Stimulated activated CD8-positive, alpha-beta memory T cell treated with anti-CD3 and anti-CD28 coated beads, Interleukin-4, amount 100 ng/mL, for 24 hours (primary cell): ENCODE measurements at regions not wholly inside any gene's neighbourhood (a gene's known extent, or its start where the extent isn't known, plus 50 kb on each side); places are given as distances from the start of the nearest gene placed in this dataset.
"Not testable (repeated sequence)": the region's sequence is repeated elsewhere in the genome, so short reads cannot be mapped to it uniquely, and the experiment has no call there.

Experiments
- DNase-seq: peaks from one replicate; pipeline ENCODE4 v3.0.0-alpha.2; 2020; ENCODE audit warnings: low read depth

DNA sequence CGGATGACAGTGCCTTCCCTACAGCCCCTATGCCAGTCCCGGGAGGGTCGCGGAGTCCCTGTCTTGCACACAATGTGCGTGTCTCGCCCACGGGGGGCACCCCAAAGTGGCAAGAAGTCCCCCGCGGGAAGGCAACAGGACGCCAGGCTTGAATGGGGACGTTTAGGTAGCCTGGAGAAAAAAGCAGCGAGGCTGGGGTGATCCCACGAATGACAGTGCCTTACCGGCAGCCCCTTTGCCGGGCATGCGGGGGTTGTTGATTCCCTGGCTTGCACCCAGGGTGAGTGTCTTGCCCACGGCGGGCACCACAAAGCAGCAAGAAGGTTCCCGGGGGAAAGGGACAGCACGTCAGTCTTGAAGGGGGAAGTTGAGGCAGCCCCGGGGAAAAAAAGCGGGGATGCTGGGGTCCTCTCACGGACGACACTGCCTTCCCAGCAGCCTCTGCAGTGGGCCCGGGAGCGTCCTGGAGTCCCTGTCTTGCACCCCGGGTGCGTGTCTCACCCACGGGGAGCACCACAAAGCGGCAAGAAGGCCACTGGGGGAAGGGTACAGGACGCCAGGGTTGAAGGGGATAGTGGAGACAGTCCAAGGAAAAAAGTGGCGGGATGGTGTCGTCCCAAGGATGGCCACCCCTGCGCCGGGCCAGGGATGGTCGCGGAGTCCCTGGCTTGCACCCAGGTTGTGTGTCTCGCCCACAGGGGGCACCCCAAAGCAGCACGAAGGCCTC lies 156.8 kb upstream of the ALG10B start:
- DNase-seq = no peak

GRCh38 chr12:38160318-38161122 lies 156.1 kb upstream of the ALG10B start:
- no peak for DNase-seq

DNA sequence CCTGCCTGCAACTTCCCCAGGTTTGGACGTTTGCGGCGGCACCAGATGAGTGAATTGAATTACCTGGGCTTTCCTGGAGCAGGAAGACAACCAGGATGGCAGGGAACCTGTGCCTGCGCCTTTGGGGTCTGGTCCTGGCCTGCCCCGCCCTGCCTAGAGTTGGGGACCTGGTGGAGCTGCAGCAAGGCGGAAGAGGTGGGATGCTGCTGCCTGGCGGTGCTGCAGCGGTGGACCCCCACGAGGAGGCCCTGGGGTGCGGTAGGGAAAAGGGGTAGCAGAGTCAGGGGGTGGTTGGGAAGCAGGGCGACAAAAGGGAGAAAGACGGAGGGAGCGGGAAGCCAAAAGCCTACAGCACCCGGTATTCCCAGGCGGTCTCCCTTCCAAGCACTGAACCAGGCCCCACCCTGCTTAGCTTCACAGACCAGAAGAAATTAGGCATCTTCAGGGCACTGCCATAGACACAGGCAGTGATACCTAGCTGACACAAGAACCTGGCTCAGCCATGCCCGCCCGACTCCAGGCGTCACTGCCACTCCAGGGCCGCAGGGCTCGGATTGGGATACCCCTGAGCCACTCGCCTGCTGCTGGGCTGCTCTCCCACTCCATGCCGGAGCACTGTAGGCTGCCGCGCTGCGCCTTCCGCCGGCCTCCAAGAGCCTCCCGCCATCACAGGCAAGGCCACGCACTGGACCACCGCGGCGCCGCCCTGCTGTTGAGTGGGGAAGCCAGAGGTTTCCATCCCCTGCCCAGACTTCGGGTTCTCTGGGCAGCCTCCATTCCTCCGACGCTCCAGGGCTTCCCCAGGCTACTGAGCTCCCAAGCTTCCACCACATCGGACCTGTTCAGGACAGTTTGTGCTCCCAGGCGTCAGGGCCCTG lies 155.2 kb upstream of the ALG10B start:
- no peak for DNase-seq

DNA sequence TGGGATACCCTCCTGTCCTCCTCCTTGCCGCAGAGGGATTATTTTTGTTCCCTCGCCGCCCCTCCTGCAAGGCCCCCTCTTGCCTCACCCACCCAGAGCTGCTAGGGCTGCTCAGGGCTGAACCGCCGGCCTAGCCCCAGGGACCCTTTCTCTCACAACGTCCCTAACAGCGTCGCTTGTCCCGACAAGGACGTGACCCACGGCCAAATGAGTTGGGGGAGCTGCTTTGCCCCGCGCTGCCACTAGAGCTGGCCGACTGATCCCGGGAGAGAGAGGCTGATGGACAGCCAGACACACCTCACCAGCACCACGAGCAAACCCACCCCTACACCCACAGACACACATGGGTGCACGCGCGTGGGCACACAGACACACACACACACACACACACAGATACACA lies 154.6 kb upstream of the ALG10B start:
- DNase-seq = no peak

- no peak for DNase-seq
Measured at GRCh38 chr12:38162708-38163441, 153.7 kb upstream of the ALG10B start.

DNA sequence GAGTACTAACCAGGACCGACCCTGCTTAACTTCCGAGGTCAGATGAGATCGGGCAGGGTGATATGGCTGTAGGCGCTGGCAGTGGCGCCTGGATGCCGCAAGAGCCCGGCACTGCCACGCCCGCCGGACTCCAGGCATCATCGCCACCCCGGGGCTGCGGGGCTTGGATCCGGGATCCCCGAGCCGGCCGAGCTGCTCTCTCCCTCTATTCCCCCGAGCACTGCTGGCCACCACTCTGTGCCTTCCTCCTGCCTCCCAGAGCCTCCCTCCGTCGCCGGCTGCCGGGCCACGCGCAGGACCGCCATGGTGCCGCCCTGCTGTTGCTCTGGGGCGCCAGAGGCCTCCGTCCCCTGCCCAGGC lies 153.2 kb upstream of the ALG10B start:
- no peak for DNase-seq

DNA sequence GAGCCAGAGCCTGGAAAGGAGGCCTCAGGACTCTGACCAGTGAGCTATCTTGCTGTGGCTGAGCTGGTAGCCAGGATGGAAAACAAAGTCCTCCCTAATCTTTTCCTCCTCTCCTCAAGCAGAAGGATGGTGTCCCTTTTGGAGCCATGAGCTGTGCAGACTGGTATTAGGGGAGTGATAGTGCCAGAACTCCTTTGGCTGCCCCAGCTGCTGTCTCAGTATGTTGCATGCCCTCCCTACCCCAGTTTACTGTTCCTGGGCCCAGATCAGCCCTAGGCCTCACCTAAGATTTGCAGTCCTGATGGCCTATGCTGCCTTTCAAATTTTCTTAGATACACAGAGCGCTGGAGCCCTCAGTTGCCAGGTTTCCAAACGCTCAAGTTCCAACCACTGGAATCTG lies 150.3 kb upstream of the ALG10B start:
- DNase-seq = no peak

- DNase-seq = no peak
Measured at GRCh38 chr12:38175538-38175937, 141.0 kb upstream of the ALG10B start.

DNA sequence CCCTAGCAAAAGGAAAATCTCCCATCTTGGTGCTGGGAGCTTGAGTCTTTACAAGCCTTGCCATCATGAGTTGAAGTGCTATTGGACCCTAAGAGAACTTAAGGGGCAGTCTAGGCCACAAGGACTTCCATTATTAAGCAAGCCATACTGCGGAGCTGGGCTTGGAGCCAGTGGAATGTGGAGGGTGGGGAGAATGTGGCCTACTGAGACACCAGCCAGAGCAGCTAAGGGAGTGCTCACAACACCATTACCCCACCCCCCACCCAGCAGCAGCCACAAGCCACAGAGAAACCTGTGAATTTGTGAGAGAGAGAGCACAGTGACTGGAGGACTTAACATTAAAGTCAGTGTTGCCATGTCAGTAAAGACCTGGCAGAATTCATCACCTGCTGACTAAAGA lies 133.0 kb upstream of the ALG10B start:
- not testable (repeated sequence) for DNase-seq

DNA sequence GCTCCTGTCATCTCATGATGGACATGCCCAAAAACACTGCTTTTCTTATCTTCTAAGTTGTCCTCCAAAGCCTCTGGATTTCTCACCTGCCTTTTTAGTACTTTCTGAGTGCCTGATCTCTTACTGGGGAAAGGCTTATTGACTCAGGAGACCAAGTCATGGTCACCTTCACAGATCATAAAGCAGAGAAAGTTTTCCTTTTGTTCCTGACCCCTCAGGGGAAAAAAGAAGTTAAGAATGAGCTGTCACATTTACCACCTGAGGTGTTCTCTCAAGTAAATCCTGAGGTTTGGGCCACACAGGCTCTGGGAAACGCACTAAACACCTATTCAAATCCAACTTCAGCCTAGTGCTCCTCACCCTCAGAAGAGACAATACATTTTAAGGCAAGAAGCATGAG lies 119.3 kb upstream of the ALG10B start:
- DNase-seq = not testable (repeated sequence)

- DNase-seq = no peak
Measured at GRCh38 chr12:38201461-38202276, 114.9 kb upstream of the ALG10B start.

DNA sequence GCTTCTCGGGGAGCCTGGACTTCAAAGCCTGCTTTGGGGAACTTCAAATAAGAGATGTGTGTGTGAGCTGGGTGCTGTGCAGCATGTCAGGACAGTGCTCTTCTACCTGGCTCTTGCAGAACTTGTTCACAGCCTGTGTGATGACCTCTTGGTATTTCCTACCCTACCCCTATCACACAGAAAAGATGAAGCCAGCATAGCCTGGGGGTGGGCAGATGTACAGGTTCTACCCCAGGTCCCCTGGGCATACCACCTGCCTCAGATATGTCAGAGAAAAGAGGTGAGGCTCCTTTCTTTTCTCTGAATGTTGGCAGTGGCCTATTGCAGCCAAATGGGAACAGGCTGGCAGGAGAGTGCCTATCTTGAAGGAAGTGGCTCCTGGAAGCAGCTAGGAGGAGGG lies 111.7 kb upstream of the ALG10B start:
- no peak for DNase-seq

- no peak for DNase-seq
Measured at GRCh38 chr12:38222011-38222410, 94.6 kb upstream of the ALG10B start.

DNA sequence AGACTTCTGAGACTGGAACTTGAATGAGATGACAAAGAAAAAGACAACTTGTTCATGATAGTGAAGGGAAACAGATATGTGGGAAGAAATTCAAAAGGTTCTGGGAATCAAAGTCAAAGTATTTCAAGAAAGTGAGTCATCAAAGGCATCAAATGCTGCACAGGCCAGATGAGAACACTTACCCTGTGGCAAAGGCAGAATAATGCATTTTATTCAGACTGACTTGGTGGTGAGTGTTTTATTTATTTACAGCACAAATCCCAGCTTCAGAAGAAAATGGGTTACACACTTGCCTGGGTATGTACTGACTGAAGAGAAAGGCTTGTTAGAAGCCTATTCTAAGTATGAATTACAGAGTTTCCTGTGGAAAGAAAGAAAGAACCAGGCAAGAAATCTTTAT lies 78.2 kb upstream of the ALG10B start:
- DNase-seq = not testable (repeated sequence)

- DNase-seq = no peak
Measured at GRCh38 chr12:38253778-38254177, 62.8 kb upstream of the ALG10B start.

GRCh38 chr12:38258411-38258810 lies 58.2 kb upstream of the ALG10B start:
- DNase-seq = no peak
